ENCODE measurements at regions not wholly inside any gene's neighbourhood (a gene's known extent, or its start where the extent isn't known, plus 50 kb on each side); places are given as distances from the start of the nearest gene placed in this dataset.

GRCh38 chr6:144886682-144887081 is 601.5 kb downstream of the UTRN start:
- no peak for ATAC-seq
- DNase-seq (ENCODE audit: low spot score), result no peak
- Mint-ChIP-seq H3K9me3 (no peaks in the 10 kb centered on the region; the same call in 1 of the 2 replicates), H3K4me1 (no peaks in the 10 kb centered on the region), H3K36me3 (no peaks in the 10 kb centered on the region), H3K4me3 (no peak overlapping the region), H3K27me3 (ENCODE audit: low read depth) (no peaks in the 10 kb centered on the region), H3K27ac (no peak overlapping the region)
- TF ChIP-seq TEAD1 (CRISPR knock-in tag; IDR thresholded peaks at IDR 0.05), result no peak
- no peak for TF ChIP-seq E2F1 (CRISPR knock-in tag; IDR thresholded peaks at IDR 0.05)
- TF ChIP-seq ZNF263 (CRISPR knock-in tag; IDR thresholded peaks at IDR 0.05; ENCODE audit: low read depth), result no peak
- no peak for TF ChIP-seq ZNF219 (CRISPR knock-in tag; IDR thresholded peaks at IDR 0.05; ENCODE audit: borderline replicate concordance)
- TF ChIP-seq NR3C1 (CRISPR knock-in tag; conservative IDR thresholded peaks at IDR 0.05; ENCODE audit: low read depth), result no peak
- no peak for TF ChIP-seq ATF1 (CRISPR knock-in tag; IDR thresholded peaks at IDR 0.05)
- TF ChIP-seq ZNF138 (CRISPR knock-in tag; conservative IDR thresholded peaks at IDR 0.05), result no peak
- TF ChIP-seq NFYB (CRISPR knock-in tag; conservative IDR thresholded peaks at IDR 0.05; ENCODE audit: low read depth), result no peak
- no peak for TF ChIP-seq PRDM15 (CRISPR knock-in tag; IDR thresholded peaks at IDR 0.05)
- no peak for TF ChIP-seq SMAD4 (CRISPR knock-in tag; IDR thresholded peaks at IDR 0.05)
- TF ChIP-seq SMAD3 (CRISPR knock-in tag; IDR thresholded peaks at IDR 0.05; ENCODE audit: borderline replicate concordance), result no peak
- CTCF ChIA-PET, result no interaction called here
- POLR2A ChIA-PET, result no interaction called here

GRCh38 chr6:144888621-144889020 is 603.5 kb downstream of the UTRN start:
- POLR2A ChIA-PET, result no interaction called here
- no peaks in the 10 kb centered on the region for H3K4me1 Mint-ChIP-seq
- H3K9me3 Mint-ChIP-seq, result no peaks in the 10 kb centered on the region
- no peak for ATAC-seq
- no peaks in the 10 kb centered on the region for H3K36me3 Mint-ChIP-seq
- no peak overlapping the region for H3K27ac Mint-ChIP-seq
- no peak for DNase-seq (ENCODE audit: low spot score)
- CTCF ChIA-PET, result no interaction called here
- no peak overlapping the region for H3K4me3 Mint-ChIP-seq
- H3K27me3 Mint-ChIP-seq (ENCODE audit: low read depth), result peaks cover 8% of the 10 kb centered on the region
- TF ChIP-seq TCF7 (CRISPR knock-in tag; IDR thresholded peaks at IDR 0.05; ENCODE audit: low read depth) (no peak), NR2C2 (CRISPR knock-in tag; IDR thresholded peaks at IDR 0.05) (no peak), ZNF512 (CRISPR knock-in tag; IDR thresholded peaks at IDR 0.05; ENCODE audit: borderline replicate concordance) (no peak), ATF6 (CRISPR knock-in tag; IDR thresholded peaks at IDR 0.05) (no peak), USF1 (CRISPR knock-in tag; IDR thresholded peaks at IDR 0.05) (no peak), MLX (CRISPR knock-in tag; IDR thresholded peaks at IDR 0.05) (no peak), ZNF281 (CRISPR knock-in tag; IDR thresholded peaks at IDR 0.05) (no peak), AFF4 (CRISPR knock-in tag; IDR thresholded peaks at IDR 0.05; ENCODE audit: borderline replicate concordance) (no peak)

All from WTC11 (cell line).